ENCODE measurements at regions not wholly inside any gene's neighbourhood (a gene's known extent, or its start where the extent isn't known, plus 50 kb on each side); places are given as distances from the start of the nearest gene placed in this dataset.

DNA sequence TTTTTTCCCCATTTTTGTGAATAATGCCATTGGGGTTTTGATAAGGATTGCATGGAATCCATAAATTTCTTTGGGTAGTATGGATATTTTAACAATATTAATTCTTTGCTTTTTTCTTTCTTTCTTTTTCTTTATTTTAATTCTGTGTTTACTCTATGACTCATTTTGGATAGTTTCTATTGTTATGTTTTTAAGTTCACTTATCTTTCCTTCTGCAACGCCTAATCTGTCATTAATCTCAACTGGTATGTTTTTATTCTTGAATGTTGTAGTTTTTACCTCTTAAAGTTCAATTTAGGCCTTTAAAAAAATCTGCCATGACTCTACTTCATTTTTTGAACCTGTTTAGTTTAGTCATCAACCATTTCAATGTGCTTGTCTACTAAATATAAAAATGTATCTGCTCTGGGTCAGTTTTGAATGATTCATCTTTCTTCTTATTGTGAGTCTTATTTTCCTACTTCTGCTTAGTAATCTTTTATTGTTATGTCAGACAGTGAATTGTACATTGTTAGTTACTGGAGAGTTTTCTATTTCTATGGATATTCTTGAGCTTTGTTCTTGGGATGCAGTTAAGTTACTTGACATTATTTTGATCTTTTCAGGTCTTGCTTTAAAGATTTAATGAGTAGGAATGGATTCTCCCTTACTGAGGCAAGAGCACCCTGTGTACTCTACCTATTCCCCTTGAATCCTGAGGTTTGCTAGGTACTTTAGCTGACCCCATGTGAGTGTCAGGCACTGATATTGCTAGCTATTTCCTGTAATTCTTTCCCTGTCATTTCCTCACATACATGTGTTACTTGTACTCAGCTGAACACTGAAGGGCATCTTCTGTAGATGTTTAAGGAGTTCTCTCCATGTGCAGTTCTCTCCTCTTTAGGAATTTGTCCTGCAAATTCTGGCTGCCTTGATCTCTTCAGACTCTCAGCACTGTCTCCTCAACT is 104.2 kb downstream of the TFAP2B start:
- Mint-ChIP-seq H3K27ac (no peak overlapping the region), H3K36me3 (no peaks in the 10 kb centered on the region), H3K27me3 (no peaks in the 10 kb centered on the region), H3K9me3 (peaks cover 14 to 23% (median 22%) of the 10 kb centered on the region in 3 donors), H3K4me3 (no peak overlapping the region), H3K4me1 (no peaks in the 10 kb centered on the region)
- ChIA-PET CTCF (interaction anchor here in 1 of 2 donors (0.6 kb wide), 1 partner anchor 11 kb away, joined by 4 read pairs; no protein-coding TSS in a partner anchor), POLR2A (no interaction called here)
- DNase-seq (no peak), ATAC-seq (replicated peaks in 1 of 4) (no peak)
- Histone ChIP-seq H3K9me3 (no peaks in the 10 kb centered on the region), H3K4me3 (ENCODE audit: control insufficient read depth in 1 of 2, extremely low read depth in 1 of 2, low read length in 1 of 2) (no peak overlapping the region), H3K27ac (ENCODE audit: low read length) (no peak overlapping the region), H3K27me3 (replicated peaks in 1 of 2; ENCODE audit: control insufficient read depth in 2 of 2, extremely low read depth in 1 of 2, insufficient read depth in 2 of 2, low read length in 1 of 2) (no peaks in the 10 kb centered on the region), H3K36me3 (ENCODE audit: control insufficient read depth in 2 of 2, extremely low read depth in 1 of 2, insufficient read depth in 1 of 2, low read length in 1 of 2) (no peaks in the 10 kb centered on the region), H3K4me1 (ENCODE audit: control insufficient read depth in 1 of 2, extremely low read depth in 1 of 2, insufficient read depth in 2 of 2, low read length in 2 of 2) (no peaks in the 10 kb centered on the region)
- WGBS (ENCODE audit: insufficient coverage), result no CpG with 5 or more reads among the region's 1 CpG

DNA sequence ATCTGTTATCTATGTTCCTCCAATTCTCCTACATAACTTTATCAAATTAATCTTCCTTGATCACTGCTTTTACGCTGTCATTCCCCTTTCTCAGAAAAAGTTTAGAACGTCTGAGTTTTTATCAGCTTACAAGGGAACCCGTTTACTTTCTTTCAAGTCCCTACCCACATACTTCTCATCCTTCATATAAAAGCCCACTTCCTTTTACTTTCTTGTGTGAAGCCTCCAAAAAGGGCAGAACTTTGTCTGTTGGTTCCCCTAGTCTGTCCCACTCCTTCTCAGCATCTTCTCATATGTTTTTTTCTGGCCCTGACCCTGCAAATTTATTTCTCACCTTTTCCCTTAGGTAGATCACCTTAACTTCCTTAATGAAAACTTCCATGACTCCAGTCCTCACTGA is 106.1 kb downstream of the TFAP2B start:
- POLR2A ChIA-PET, result no interaction called here
- no peaks in the 10 kb centered on the region for H3K27me3 ChIP-seq (replicated peaks in 1 of 2; ENCODE audit: control insufficient read depth in 2 of 2, extremely low read depth in 1 of 2, insufficient read depth in 2 of 2, low read length in 1 of 2)
- 20% methylated on average over 3 of the region's 3 CpGs for whole genome bisulfite sequencing (ENCODE audit: insufficient coverage)
- no peaks in the 10 kb centered on the region for H3K9me3 ChIP-seq
- H3K27ac ChIP-seq (ENCODE audit: low read length), result no peak overlapping the region
- H3K4me1 ChIP-seq (ENCODE audit: control insufficient read depth in 1 of 2, extremely low read depth in 1 of 2, insufficient read depth in 2 of 2, low read length in 2 of 2), result no peaks in the 10 kb centered on the region
- H3K4me3 ChIP-seq (ENCODE audit: control insufficient read depth in 1 of 2, extremely low read depth in 1 of 2, low read length in 1 of 2), result no peak overlapping the region
- H3K36me3 ChIP-seq (ENCODE audit: control insufficient read depth in 2 of 2, extremely low read depth in 1 of 2, insufficient read depth in 1 of 2, low read length in 1 of 2), result no peaks in the 10 kb centered on the region
- Mint-ChIP-seq H3K9me3 (peaks cover 10 to 27% (median 16%) of the 10 kb centered on the region in 3 donors), H3K36me3 (no peaks in the 10 kb centered on the region), H3K4me1 (no peaks in the 10 kb centered on the region), H3K27ac (no peak overlapping the region), H3K27me3 (no peaks in the 10 kb centered on the region), H3K4me3 (no peak overlapping the region)
- CTCF ChIA-PET, result no interaction called here
- ATAC-seq (replicated peaks in 1 of 4) (no peak), DNase-seq (no peak)

DNA sequence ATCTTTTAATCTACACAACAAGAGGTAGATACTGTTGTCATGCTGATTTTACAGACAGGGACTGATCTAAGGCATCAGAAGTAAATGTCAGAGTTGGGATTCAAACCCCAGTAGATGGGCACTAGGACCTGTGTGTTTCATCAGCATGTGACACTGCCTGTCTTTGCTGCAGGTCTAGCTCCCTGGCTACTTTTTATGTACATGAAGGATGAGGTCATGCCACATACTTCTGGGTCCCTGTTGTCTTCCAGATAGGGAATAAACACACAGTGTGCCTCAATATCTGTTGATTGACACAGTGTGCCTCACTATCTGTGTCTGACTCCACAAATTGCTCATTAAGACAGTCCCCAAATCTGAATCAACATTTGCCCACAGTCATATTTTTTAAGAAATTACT is 106.9 kb downstream of the TFAP2B start:
- no peak overlapping the region for H3K4me3 Mint-ChIP-seq
- Histone ChIP-seq H3K36me3 (ENCODE audit: control insufficient read depth in 2 of 2, extremely low read depth in 1 of 2, insufficient read depth in 1 of 2, low read length in 1 of 2) (no peaks in the 10 kb centered on the region), H3K4me1 (ENCODE audit: control insufficient read depth in 1 of 2, extremely low read depth in 1 of 2, insufficient read depth in 2 of 2, low read length in 2 of 2) (no peaks in the 10 kb centered on the region), H3K27ac (ENCODE audit: low read length) (no peak overlapping the region), H3K9me3 (no peaks in the 10 kb centered on the region), H3K27me3 (replicated peaks in 1 of 2; ENCODE audit: control insufficient read depth in 2 of 2, extremely low read depth in 1 of 2, insufficient read depth in 2 of 2, low read length in 1 of 2) (no peaks in the 10 kb centered on the region), H3K4me3 (ENCODE audit: control insufficient read depth in 1 of 2, extremely low read depth in 1 of 2, low read length in 1 of 2) (no peak overlapping the region)
- no peaks in the 10 kb centered on the region for H3K27me3 Mint-ChIP-seq
- H3K36me3 Mint-ChIP-seq, result no peaks in the 10 kb centered on the region
- ChIA-PET POLR2A (no interaction called here), CTCF (no interaction called here)
- no peaks in the 10 kb centered on the region for H3K4me1 Mint-ChIP-seq
- DNase-seq (no peak), ATAC-seq (replicated peaks in 1 of 4) (no peak)
- H3K27ac Mint-ChIP-seq, result no peak overlapping the region
- peaks cover 10 to 22% (median 16%) of the 10 kb centered on the region in 3 donors for H3K9me3 Mint-ChIP-seq

DNA sequence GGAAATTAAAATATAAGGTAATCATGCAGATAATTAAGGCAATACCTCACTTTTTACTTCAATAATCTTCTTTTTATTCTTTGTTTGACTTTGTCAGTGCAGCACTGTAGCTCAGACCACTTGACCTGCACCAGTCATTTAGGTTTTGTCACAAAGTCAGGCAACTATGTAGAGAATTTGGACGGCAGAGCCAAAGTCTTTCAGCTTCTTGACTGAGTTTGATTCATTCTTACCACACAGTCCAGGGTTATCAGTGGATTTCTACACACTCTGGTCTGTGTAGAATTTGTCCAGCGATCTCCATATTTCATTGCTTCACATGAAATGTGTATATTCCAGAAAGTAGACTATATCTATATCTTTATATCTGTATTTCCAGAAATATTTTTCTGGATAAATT is 107.3 kb downstream of the TFAP2B start:
- no peak overlapping the region for H3K4me3 Mint-ChIP-seq
- Histone ChIP-seq H3K4me1 (ENCODE audit: control insufficient read depth in 1 of 2, extremely low read depth in 1 of 2, insufficient read depth in 2 of 2, low read length in 2 of 2) (no peaks in the 10 kb centered on the region), H3K9me3 (no peaks in the 10 kb centered on the region), H3K27ac (ENCODE audit: low read length) (no peak overlapping the region), H3K36me3 (ENCODE audit: control insufficient read depth in 2 of 2, extremely low read depth in 1 of 2, insufficient read depth in 1 of 2, low read length in 1 of 2) (no peaks in the 10 kb centered on the region), H3K27me3 (replicated peaks in 1 of 2; ENCODE audit: control insufficient read depth in 2 of 2, extremely low read depth in 1 of 2, insufficient read depth in 2 of 2, low read length in 1 of 2) (no peaks in the 10 kb centered on the region), H3K4me3 (ENCODE audit: control insufficient read depth in 1 of 2, extremely low read depth in 1 of 2, low read length in 1 of 2) (no peak overlapping the region)
- ATAC-seq (replicated peaks in 1 of 4) (no peak), DNase-seq (no peak)
- no peaks in the 10 kb centered on the region for H3K4me1 Mint-ChIP-seq
- ChIA-PET CTCF (no interaction called here), POLR2A (no interaction called here)
- no peaks in the 10 kb centered on the region for H3K27me3 Mint-ChIP-seq
- WGBS (ENCODE audit: insufficient coverage), result no CpG with 5 or more reads among the region's 2 CpGs
- no peaks in the 10 kb centered on the region for H3K36me3 Mint-ChIP-seq
- H3K27ac Mint-ChIP-seq, result no peak overlapping the region
- H3K9me3 Mint-ChIP-seq, result peaks cover 10 to 20% (median 16%) of the 10 kb centered on the region in 3 donors

DNA sequence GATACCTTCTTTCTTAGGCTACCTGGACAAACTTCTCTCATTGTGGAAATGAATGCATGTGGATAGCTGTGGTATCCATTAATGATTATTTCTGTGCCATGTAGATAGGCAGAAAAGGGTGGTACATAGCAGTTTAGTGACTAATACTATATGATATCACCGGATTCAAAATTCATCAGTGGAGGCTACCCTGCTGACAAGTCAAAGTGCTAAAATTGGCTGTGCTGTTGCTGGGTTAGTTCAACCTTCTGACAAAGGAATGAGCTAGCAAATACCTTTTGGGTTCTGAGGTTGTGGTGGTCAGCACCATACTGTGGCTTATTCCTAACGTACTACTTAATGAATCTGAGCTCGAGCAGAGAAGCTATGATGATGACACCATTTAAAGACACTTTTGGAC is 109.1 kb downstream of the TFAP2B start:
- Mint-ChIP-seq H3K36me3 (no peaks in the 10 kb centered on the region), H3K4me1 (no peaks in the 10 kb centered on the region), H3K27me3 (no peaks in the 10 kb centered on the region), H3K27ac (no peak overlapping the region), H3K4me3 (no peak overlapping the region), H3K9me3 (peaks cover 7 to 15% (median 11%) of the 10 kb centered on the region in 3 donors)
- 67% methylated on average over 1 of the region's 3 CpGs for WGBS (ENCODE audit: insufficient coverage)
- Histone ChIP-seq H3K27ac (ENCODE audit: low read length) (no peak overlapping the region), H3K4me3 (ENCODE audit: control insufficient read depth in 1 of 2, extremely low read depth in 1 of 2, low read length in 1 of 2) (no peak overlapping the region), H3K4me1 (ENCODE audit: control insufficient read depth in 1 of 2, extremely low read depth in 1 of 2, insufficient read depth in 2 of 2, low read length in 2 of 2) (no peaks in the 10 kb centered on the region), H3K36me3 (ENCODE audit: control insufficient read depth in 2 of 2, extremely low read depth in 1 of 2, insufficient read depth in 1 of 2, low read length in 1 of 2) (no peaks in the 10 kb centered on the region), H3K27me3 (replicated peaks in 1 of 2; ENCODE audit: control insufficient read depth in 2 of 2, extremely low read depth in 1 of 2, insufficient read depth in 2 of 2, low read length in 1 of 2) (no peaks in the 10 kb centered on the region), H3K9me3 (no peaks in the 10 kb centered on the region)
- ChIA-PET CTCF (no interaction called here), POLR2A (no interaction called here)
- ATAC-seq (replicated peaks in 1 of 4), result no peak
- DNase-seq, result no peak

DNA sequence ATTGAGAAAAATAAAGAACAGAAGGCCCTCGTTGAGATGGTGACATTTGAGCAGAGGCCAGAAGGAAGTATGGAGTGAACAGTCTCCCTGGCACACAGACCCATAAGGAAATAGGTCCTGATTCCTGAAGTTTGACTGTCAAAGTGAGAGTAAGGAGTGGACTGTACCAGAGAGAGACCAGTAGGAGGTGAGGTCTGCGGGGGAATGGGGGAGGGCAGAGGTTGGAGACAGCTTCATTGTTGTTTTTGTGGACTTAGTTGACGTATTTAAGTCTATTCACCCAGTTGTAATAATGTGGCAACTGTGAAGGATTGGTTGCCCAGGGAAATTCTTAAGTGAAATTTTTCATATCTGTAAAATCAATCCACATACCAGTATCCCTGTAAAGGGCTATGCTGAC is 110.7 kb downstream of the TFAP2B start:
- ChIA-PET CTCF (no interaction called here), POLR2A (no interaction called here)
- H3K4me1 ChIP-seq (ENCODE audit: control insufficient read depth in 1 of 2, extremely low read depth in 1 of 2, insufficient read depth in 2 of 2, low read length in 2 of 2), result no peaks in the 10 kb centered on the region
- H3K4me1 Mint-ChIP-seq, result no peaks in the 10 kb centered on the region
- no peaks in the 10 kb centered on the region for H3K9me3 ChIP-seq
- H3K27ac ChIP-seq (ENCODE audit: low read length), result no peak overlapping the region
- WGBS (ENCODE audit: insufficient coverage), result 56% methylated on average over 1 of the region's 3 CpGs
- H3K36me3 ChIP-seq (ENCODE audit: control insufficient read depth in 2 of 2, extremely low read depth in 1 of 2, insufficient read depth in 1 of 2, low read length in 1 of 2), result no peaks in the 10 kb centered on the region
- H3K9me3 Mint-ChIP-seq, result peaks cover 4 to 8% (median 4%) of the 10 kb centered on the region in 3 donors
- no peak overlapping the region for H3K4me3 ChIP-seq (ENCODE audit: control insufficient read depth in 1 of 2, extremely low read depth in 1 of 2, low read length in 1 of 2)
- no peaks in the 10 kb centered on the region for H3K27me3 Mint-ChIP-seq
- no peak for ATAC-seq (replicated peaks in 1 of 4)
- no peaks in the 10 kb centered on the region for H3K36me3 Mint-ChIP-seq
- H3K4me3 Mint-ChIP-seq, result no peak overlapping the region
- H3K27me3 ChIP-seq (replicated peaks in 1 of 2; ENCODE audit: control insufficient read depth in 2 of 2, extremely low read depth in 1 of 2, insufficient read depth in 2 of 2, low read length in 1 of 2), result no peaks in the 10 kb centered on the region
- DNase-seq, result no peak
- no peak overlapping the region for H3K27ac Mint-ChIP-seq

DNA sequence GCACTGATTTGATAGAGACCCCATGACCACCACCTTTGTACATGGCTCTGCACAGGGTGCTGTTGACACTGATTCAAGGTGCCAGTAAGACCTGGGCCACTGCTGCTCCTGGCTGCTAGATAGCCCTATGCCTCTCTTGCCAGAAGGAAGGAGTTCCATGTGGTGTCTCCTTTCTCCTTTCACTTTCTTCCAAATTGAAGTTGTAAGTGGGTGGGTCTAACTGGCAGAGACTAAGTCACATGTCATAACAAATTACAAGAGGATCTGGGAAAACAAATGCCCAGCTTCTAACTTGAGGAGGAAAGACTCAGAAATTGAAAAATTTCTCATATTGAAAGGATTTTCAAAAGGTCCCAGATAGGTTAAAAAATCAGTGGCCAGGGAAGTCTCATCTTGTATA is 116.8 kb downstream of the TFAP2B start:
- Histone ChIP-seq H3K27me3 (replicated peaks in 1 of 2; ENCODE audit: control insufficient read depth in 2 of 2, extremely low read depth in 1 of 2, insufficient read depth in 2 of 2, low read length in 1 of 2) (no peaks in the 10 kb centered on the region), H3K4me3 (ENCODE audit: control insufficient read depth in 1 of 2, extremely low read depth in 1 of 2, low read length in 1 of 2) (no peak overlapping the region), H3K27ac (ENCODE audit: low read length) (no peak overlapping the region), H3K36me3 (ENCODE audit: control insufficient read depth in 2 of 2, extremely low read depth in 1 of 2, insufficient read depth in 1 of 2, low read length in 1 of 2) (no peaks in the 10 kb centered on the region), H3K9me3 (no peaks in the 10 kb centered on the region), H3K4me1 (ENCODE audit: control insufficient read depth in 1 of 2, extremely low read depth in 1 of 2, insufficient read depth in 2 of 2, low read length in 2 of 2) (no peaks in the 10 kb centered on the region)
- H3K9me3 Mint-ChIP-seq, result peaks cover 0 to 8% (median 4%) of the 10 kb centered on the region in 3 donors
- DNase-seq, result no peak
- no peaks in the 10 kb centered on the region for H3K36me3 Mint-ChIP-seq
- no peak overlapping the region for H3K4me3 Mint-ChIP-seq
- H3K27me3 Mint-ChIP-seq, result no peaks in the 10 kb centered on the region
- ATAC-seq (replicated peaks in 1 of 4), result no peak
- POLR2A ChIA-PET, result no interaction called here
- CTCF ChIA-PET, result no interaction called here
- no peaks in the 10 kb centered on the region for H3K4me1 Mint-ChIP-seq
- H3K27ac Mint-ChIP-seq, result no peak overlapping the region

Data from T-cell (primary cell).